HL-60 (cell line): ENCODE measurements at regions not wholly inside any gene's neighbourhood (a gene's known extent, or its start where the extent isn't known, plus 50 kb on each side); places are given as distances from the start of the nearest gene placed in this dataset.

Experiments
- GABPA ChIP-seq: IDR thresholded peaks from 2 replicates; pipeline ENCODE4 v1.6.1; 2012; ENCODE audit warnings: low read depth
- POLR2AphosphoS5 ChIP-seq: IDR thresholded peaks from 2 replicates; pipeline ENCODE4 v1.6.1; 2012; ENCODE audit warnings: low read depth
- TF ChIP-seq, protein P1 (sequence below): IDR thresholded peaks from one replicate; pipeline ENCODE4 v1.5.1; 2011; ENCODE audit warnings: low read length, control low read depth, inconsistent platforms; ENCODE audit not compliant: insufficient read depth
- TF ChIP-seq, protein P2 (sequence below): IDR thresholded peaks from 2 replicates; pipeline ENCODE4 v1.6.1; 2012; ENCODE audit warnings: low read depth; ENCODE audit not compliant: insufficient replicate concordance

DNA sequence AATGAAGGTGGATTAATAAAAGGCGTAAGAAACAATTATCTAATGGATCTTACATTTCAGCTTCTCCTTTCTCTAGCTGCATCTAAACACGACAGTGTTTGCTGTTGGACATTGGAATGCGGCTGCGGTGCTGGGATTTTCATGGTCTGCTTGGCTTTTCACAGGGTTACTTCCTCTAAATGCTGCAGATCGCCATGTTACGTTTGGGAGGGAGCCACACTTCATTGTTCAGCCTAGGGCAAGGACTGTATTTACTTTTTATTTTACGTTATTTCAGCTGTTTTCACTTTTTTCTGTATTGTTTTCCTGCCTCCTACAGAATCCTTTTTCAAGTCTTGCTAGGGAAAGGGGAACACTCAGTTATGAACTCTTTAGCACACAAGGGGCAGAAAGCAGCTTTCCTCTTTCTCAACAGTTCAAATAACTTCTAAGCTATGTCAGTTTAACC, 97.9 kb upstream of the MTHFD1L start:
- TF ChIP-seq, protein P1, sequence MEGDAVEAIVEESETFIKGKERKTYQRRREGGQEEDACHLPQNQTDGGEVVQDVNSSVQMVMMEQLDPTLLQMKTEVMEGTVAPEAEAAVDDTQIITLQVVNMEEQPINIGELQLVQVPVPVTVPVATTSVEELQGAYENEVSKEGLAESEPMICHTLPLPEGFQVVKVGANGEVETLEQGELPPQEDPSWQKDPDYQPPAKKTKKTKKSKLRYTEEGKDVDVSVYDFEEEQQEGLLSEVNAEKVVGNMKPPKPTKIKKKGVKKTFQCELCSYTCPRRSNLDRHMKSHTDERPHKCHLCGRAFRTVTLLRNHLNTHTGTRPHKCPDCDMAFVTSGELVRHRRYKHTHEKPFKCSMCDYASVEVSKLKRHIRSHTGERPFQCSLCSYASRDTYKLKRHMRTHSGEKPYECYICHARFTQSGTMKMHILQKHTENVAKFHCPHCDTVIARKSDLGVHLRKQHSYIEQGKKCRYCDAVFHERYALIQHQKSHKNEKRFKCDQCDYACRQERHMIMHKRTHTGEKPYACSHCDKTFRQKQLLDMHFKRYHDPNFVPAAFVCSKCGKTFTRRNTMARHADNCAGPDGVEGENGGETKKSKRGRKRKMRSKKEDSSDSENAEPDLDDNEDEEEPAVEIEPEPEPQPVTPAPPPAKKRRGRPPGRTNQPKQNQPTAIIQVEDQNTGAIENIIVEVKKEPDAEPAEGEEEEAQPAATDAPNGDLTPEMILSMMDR: no peak
- TF ChIP-seq POLR2AphosphoS5: no peak
- no peak for TF ChIP-seq GABPA
- TF ChIP-seq, protein P2, sequence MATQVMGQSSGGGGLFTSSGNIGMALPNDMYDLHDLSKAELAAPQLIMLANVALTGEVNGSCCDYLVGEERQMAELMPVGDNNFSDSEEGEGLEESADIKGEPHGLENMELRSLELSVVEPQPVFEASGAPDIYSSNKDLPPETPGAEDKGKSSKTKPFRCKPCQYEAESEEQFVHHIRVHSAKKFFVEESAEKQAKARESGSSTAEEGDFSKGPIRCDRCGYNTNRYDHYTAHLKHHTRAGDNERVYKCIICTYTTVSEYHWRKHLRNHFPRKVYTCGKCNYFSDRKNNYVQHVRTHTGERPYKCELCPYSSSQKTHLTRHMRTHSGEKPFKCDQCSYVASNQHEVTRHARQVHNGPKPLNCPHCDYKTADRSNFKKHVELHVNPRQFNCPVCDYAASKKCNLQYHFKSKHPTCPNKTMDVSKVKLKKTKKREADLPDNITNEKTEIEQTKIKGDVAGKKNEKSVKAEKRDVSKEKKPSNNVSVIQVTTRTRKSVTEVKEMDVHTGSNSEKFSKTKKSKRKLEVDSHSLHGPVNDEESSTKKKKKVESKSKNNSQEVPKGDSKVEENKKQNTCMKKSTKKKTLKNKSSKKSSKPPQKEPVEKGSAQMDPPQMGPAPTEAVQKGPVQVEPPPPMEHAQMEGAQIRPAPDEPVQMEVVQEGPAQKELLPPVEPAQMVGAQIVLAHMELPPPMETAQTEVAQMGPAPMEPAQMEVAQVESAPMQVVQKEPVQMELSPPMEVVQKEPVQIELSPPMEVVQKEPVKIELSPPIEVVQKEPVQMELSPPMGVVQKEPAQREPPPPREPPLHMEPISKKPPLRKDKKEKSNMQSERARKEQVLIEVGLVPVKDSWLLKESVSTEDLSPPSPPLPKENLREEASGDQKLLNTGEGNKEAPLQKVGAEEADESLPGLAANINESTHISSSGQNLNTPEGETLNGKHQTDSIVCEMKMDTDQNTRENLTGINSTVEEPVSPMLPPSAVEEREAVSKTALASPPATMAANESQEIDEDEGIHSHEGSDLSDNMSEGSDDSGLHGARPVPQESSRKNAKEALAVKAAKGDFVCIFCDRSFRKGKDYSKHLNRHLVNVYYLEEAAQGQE: no peak
